A673 (cell line): ENCODE measurements at regions not wholly inside any gene's neighbourhood (a gene's known extent, or its start where the extent isn't known, plus 50 kb on each side); places are given as distances from the start of the nearest gene placed in this dataset.
"Not testable (repeated sequence)": the region's sequence is repeated elsewhere in the genome, so short reads cannot be mapped to it uniquely, and the experiment has no call there.

ENCODE experiments used
- EZH2 ChIP-seq: fragments of 200-600 bp; sonication (generic); IDR thresholded peaks from 2 replicates; pipeline ENCODE4 v1.6.1; 2017; ENCODE audit warnings: borderline replicate concordance, low read depth, mild to moderate bottlenecking, mixed read lengths, antibody characterized with exemption, low read length; ENCODE audit not compliant: poor library complexity, severe bottlenecking
- TF ChIP-seq, protein P1 (sequence below): fragments of 300-800, 200-600 bp; sonication (generic); conservative IDR thresholded peaks from 2 replicates; pipeline ENCODE4 v1.5.1; 2017; ENCODE audit warnings: low read depth, mild to moderate bottlenecking, antibody characterized with exemption, low read length, moderate library complexity, mixed read lengths

DNA sequence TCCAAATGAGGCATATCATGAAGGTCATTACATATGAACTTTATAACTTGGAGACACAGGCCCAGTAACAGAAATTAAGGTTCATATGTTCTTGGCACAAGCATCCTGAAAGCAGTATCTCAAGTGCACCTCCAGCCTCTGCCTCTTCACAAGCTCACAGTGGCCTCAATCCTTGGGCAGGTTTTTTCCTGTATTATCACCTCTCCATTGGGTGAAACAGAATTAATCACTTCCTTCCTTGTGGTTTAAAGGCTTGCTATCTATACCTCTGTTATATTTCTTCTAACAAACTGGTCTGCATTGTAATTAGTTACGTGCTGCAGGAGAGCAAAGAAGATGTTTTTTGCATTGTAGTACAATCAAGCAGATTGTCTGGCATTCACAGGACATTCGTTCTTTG lies 471.0 kb downstream of the FOXD4L4 start:
- TF ChIP-seq, protein P1, sequence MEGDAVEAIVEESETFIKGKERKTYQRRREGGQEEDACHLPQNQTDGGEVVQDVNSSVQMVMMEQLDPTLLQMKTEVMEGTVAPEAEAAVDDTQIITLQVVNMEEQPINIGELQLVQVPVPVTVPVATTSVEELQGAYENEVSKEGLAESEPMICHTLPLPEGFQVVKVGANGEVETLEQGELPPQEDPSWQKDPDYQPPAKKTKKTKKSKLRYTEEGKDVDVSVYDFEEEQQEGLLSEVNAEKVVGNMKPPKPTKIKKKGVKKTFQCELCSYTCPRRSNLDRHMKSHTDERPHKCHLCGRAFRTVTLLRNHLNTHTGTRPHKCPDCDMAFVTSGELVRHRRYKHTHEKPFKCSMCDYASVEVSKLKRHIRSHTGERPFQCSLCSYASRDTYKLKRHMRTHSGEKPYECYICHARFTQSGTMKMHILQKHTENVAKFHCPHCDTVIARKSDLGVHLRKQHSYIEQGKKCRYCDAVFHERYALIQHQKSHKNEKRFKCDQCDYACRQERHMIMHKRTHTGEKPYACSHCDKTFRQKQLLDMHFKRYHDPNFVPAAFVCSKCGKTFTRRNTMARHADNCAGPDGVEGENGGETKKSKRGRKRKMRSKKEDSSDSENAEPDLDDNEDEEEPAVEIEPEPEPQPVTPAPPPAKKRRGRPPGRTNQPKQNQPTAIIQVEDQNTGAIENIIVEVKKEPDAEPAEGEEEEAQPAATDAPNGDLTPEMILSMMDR: not testable (repeated sequence)
- not testable (repeated sequence) for TF ChIP-seq EZH2
